Stimulated activated CD8-positive, alpha-beta memory T cell treated with anti-CD3 and anti-CD28 coated beads, Interleukin-12 subunit alpha, Interleukin-12 subunit beta, amount 100 ng/mL, for 1 hour (primary cell): ENCODE measurements at regions not wholly inside any gene's neighbourhood (a gene's known extent, or its start where the extent isn't known, plus 50 kb on each side); places are given as distances from the start of the nearest gene placed in this dataset.

ENCODE experiments used
- DNase-seq: peaks from one replicate; pipeline ENCODE4 v3.0.0-alpha.2; 2020; ENCODE audit warnings: low read depth

DNA sequence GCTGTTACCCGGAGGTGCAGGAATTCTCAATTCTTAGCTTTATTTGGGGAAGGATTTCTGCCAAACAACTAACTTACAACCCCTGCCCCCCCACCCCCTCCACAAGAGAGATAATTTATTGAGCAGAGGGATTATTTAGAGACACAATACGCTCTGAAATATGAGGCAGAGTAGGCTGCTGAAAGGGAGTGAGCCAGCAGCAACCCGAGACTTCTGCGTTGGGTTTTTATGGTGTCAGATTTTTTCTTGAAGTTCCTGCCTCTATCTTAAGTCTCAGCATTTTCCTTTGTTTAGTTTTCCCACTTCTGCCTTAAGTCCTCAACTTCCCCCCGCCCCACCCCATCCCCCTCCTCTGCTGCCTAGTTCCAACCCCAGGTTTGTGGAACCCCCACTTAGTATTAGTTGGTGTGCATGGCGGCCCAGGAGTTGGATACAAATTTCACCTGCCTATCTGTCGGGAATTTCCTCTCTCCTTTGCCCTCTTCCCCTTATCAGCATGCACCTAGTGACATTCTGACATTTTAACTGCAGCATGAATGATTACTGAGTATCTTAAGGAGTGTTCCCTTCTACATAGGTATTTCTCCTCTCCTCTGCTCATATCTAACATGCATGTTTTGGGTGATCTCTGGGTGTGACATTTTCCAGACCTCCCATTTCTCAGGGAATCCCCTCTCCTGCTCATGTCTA is 1635.9 kb upstream of the LRRTM1 start:
- DNase-seq, result no peak

DNA sequence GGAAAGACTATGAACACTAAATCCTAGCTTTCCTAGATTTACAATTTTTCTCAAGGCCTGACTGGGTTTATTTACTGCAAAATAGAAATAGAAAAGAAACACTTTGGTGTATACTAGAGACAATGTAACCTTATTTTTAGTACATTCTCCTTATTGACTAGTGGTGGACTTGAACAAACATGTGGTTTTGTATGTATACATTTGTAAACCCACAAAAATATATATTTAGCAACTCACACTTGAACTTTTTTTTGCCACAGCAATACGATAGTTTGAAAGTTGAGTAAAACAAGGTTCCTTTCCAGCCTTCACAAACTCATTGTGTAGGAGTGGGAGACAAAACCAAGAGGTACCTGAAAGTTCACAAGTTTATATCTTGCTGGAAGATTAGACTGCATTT is 1633.4 kb upstream of the LRRTM1 start:
- no peak for DNase-seq

DNA sequence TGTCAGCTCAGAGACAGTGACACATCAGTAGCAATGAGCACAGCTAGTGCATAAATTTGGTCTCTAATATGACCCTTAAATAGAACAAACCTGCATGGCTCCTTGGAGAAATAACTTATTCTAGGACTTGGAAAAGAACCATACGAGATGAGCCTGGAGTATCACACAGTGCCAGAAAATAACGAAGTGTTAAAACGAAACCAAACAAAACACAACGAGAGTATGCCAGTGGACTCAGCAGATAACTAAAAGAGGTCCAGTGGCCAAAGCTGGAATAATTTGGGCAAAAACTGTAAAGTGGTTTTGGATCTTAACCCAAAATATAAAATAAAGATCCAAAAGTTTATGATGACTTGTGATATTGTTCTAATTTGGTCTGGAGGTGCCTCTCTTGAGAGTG is 1599.0 kb upstream of the LRRTM1 start:
- DNase-seq, result no peak

DNA sequence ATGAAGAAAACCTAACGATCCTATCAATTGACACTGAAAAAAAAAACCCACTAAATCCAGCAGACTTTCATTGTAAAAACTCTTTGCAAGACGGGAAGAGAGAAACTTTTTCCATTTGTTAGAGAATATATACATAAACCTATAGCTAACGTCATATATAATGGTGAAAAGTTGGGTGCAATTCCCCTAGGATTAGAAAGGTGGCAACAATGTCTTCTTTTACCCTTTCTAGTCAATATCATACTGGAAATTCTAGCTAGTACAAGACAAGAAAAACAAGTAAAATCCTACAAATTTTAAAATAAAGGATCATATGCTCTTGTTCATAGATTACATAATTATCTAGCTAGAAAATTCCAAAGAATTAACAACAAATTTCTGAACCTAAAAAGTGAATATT is 1596.5 kb upstream of the LRRTM1 start:
- no peak for DNase-seq

DNA sequence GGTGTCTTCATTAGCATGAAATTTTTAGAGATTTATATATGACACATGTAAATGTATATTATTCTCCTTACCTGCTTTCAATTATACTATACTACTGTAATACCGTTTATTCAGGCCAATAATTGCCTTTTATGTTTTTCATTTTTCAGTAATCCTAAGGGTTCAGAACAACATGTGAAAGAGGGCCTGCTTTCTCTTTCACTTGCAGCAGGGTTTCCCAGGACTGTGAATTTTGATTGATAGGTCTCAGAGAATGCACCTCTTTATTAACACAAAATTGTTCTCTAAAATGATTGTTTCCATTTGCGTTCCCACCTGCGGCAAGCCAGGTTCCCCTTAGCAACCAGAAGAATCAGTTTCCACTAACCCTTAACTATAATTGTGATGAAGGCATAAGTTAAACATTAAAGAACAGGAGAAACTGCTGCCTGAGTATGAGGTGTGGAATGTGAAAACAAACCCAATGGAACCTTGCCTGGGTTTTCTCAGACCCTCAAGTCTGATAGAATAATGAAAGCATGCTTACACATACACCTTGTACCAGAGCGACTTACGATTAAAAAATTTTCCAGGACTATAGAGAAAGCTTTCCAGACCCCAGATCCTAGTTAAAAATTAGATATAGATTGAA is 1591.2 kb upstream of the LRRTM1 start:
- no peak for DNase-seq

DNA sequence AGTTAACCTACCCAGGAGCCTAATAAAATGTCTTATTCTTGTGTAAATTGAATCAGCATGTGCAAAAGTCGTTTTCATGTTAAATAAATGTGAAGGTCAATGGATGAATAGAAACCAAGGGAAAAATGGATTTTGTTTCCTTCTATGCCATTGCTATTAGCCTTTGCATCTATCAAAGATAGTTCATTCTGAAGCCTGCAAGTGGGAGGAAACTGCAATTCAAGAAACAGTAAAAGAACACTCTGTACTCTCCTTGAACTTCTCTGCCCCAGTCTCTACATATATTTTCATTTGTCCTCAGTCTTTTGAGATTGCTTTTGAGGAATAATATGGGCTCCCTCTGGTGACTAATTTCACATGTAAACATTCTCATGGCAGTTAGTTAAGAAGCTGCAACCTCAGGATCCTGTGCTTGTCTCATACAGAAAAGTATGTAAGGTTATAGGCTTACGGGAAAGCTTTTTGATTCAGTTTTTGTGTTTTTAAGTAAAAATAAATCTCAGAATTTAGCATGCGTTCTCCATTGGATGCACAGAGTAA is 1590.0 kb upstream of the LRRTM1 start:
- no peak for DNase-seq

DNA sequence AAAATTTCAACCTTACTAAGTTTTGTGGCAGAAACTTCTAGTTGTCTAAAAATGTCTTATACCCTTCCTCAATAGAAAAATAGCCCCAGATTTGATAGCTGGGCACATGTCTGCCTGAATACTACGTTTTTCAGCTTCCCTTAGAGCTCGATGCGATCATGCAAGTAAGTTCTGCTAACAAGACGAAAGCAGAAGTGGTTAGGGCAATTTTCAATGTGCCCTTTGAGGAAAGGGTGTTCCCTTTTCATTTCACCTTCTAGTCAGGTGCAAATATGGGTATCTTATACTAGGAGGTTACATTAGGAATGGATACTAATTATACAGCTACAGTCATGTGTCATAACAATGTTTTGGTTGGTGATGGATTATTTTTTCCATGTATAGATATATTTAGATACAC is 1572.1 kb upstream of the LRRTM1 start:
- DNase-seq, result no peak

DNA sequence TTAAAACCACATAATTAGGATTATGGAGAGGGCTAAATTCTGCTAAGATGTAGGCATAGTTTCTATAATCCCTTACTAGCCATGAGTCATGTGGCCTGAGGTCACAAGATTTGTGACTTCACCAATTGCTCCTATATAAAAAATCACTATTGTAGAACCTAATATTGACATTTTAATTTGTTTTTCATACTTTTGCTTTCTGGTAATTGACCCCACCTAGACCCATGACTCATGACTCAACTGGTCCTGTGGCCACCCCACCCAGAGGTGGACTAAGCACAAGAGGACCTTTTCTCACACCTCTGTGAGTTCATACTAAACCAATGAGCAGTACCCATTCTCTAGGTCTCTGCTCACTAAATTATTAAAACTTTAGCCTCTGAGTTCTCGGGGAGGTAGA is 1567.5 kb upstream of the LRRTM1 start:
- no peak for DNase-seq

DNA sequence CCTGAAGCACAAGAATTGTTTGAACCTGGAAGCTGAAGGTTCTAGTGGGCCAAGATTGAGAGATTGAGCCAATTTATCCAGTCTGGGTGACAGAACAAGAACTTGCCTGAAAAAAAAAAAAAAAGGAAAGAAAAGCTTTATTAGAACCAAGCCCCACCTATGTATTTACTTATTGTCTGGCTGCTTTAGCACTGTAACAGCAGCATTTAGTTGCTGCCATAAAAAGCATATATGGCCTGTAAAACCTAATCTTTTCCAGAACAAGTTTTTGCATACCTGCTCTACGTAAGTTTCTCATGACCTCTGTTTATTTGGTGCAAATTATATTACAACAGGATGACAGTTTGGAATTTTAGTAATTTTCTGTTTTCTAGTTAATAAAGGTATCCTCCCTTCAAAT is 1565.6 kb upstream of the LRRTM1 start:
- DNase-seq, result no peak

DNA sequence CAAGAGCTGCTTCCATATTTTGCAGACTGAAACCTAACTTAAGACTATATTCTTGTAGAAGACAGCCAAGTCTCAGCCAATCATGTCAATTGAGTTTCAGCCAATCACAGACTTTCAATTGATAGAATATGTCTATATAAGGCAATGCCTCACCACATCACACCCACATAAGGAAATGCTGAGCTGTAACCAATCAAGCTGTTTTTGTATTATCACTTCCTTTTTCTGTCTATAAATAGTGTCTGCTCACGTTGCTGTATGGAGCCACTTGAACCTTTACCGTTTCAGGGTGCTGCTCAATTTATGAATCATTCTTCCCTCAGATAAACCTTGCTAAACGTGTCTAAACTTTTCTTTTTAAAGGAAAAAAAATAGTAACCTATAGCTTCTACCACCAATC is 1554.4 kb upstream of the LRRTM1 start:
- DNase-seq, result no peak

DNA sequence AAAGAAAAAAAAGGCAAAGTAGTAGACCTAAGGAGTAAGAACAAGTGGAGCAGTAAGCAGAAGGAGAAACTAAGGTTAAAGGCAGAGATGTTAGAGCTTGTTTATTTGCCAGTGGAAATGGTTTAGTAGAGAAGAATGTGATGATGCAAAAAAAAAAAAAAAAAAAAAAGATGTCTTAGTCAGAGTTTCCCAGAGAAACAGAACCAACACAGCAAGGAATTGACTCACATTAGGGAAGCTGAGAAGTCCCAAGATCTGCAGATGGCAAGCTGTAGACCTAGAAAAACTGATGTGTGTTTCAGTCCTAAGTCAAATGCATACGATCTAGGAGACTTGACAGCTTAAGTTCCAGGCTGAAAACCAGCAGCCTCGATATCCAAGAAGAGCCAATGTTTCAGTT is 1548.8 kb upstream of the LRRTM1 start:
- DNase-seq, result no peak

DNA sequence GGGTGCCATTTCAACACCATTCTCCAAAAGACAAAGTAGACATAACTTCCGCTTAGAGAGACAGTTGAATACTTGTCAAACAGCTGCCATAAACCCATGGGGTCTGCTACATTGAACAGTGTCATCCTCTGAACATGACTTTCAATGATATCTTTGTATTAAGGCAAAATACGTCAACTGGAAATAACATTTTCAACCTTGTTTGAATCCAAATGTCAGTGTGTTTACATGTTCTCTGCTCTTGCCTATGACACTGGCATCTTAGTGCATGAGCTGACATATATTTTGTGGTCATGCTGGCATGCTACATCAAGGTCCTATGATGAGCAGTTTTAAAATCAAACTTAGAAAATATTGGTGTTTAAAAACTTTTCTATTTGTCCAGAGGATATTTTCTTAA is 1548.1 kb upstream of the LRRTM1 start:
- no peak for DNase-seq

DNA sequence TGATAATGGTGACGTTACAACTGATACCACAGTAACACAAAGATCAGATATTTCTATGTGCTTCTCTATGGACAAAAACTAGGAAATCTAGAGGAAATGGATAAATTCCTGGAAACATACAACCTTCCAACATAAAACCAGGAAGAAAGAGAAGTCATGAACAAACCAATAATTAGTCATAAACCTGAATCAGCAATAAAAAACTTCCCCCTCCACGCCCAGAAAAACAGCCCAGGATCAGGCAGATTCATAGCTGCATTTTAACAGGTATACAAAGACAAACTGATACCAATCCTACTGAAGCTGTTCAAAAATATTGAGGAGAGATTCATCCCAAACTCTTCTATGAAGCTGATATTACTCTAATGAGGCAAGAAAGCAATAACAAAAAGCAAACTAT is 1535.2 kb upstream of the LRRTM1 start:
- no peak for DNase-seq

DNA sequence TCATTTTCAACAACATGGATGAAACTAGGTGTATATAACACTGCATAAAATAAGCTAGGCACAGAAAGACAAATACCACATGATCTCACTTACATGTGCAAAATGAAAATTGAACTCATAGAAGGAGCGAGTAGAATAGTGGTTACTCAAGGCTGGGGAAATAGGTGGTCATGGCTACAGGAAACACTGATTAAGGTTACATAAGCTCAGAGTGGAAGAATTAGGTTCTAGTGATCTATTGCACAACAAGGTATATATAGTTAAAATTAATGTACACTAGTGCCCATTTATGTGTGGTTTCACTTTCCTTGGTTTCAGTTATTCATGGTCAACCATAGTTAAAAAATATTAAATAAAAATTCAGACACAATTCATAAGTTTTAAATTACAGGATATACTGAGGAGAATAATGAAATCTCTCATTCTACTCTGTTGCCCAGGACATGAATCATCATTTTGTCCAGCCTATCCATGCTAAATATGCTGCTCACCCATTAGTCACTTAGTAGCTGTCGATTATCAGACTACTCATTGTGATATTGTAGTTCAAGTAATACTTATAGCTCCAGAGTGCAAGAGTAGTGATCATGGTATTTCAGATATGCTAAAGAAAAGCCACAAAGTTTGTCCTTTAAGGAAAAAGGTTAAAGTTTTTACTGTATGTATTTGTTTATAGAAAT is 1530.9 kb upstream of the LRRTM1 start:
- no peak for DNase-seq

DNA sequence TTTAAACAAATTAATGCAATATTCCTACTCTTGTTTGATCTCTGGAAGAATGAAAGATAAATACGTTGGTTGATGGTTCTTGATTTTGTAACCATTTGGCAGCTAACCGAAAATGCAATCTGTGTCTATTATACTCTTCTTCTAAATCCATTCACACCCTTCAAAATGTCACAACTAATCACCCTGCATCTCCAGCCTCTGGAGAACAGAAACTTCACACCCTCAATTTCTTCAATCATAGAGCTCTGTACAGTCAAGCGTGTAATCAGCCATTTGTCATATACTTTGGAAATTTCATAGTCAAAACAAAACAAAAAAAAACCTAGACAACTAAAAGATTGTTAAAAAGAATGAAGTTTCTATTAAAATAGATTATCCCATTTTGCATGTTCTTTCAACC is 1482.3 kb upstream of the LRRTM1 start:
- no peak for DNase-seq

DNA sequence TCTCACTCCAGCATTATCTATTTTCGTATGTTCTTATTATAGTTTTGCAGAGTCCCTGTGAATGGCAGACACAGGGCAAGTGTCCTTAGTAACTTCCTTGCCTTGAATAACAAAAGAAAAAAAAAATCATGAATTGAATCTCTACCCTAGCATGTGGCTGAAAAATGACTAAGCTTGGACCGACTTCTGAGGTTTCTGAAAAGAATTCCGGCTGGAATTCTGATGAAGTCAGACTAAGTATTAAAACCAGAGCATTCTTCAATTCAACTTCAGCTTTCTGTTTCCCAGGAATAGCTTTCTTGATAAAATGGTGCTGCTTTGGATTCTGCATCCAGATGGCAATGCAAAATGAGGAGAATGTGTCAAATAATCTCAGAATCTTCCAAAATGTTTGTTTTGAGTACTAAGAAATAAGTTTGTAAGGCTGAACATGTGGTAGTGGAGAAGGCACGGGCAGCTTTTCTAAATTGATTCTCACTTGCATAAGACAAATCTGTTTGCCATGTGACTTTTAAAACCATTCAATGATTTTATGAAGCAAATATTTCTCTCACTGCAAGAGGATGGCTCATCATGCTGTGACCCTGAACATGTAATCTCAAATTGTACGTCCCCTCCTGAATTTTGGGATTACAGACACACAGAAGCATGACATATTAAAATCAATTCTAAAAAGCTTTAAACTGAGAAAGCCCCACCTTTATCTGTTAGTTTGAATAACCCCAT is 1462.8 kb upstream of the LRRTM1 start:
- DNase-seq, result no peak

DNA sequence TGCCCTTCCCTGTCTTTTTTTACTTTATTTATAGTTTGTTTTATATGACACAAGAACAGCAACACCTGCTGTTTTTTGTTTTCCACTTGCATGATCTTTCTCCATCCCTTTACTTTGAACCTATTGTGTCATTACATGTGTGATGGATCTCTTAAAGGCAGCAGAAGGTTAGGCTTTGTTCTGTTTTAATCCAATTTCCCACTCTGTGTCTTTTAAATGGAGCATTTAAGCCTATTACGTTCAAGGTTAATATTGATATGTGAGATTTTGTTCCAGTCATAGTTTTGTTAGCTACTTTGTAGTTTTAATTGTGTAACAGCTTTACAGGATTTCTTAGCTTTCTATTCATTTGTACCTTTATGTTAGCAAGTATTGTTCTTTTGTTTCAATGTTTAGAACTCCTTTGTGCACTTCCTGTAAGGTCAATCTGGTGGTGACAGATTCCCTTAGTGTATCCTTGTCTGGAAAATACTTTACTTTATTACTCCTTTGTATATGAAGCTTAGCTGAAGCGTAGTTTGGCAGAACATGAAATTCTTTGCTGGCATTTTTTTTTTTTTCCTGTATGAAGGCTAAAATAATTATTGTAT is 1443.0 kb upstream of the LRRTM1 start:
- DNase-seq, result no peak

DNA sequence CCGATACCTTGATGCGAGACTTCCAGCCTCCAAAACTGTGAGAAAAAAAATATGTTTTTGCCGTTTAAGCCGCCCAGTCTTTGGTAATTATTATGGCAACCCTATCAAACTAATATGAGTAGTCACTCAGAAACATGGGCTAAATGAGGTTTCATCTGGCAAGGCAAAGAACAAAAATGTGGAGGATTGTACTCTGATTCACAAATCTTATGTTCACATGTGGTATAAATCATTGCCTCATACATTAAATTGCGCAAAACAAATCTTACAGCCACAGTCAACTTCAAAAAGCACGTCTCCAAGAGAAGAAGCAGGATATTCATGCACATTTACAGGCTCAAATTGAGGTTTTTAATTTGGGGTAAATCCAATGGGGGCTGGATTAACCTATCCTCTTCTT is 1435.4 kb upstream of the LRRTM1 start:
- no peak for DNase-seq

DNA sequence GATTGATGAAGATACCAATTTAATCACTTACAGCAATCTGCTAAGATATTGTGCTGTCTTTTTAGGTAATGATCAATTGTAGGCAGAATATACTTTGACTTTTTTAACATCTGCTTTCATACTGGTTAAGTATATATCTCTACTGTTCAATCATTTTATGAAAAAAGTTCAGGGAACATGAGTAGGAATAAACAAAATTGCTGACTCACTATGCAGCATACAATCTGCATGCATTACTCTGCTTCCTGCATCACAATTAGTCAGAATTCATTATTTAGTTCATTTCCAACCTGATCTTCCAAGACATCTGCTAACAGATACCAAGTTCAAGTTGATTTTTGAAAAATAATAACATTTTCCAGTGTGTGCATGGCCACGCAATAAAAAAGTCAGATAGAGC is 1430.4 kb upstream of the LRRTM1 start:
- no peak for DNase-seq

DNA sequence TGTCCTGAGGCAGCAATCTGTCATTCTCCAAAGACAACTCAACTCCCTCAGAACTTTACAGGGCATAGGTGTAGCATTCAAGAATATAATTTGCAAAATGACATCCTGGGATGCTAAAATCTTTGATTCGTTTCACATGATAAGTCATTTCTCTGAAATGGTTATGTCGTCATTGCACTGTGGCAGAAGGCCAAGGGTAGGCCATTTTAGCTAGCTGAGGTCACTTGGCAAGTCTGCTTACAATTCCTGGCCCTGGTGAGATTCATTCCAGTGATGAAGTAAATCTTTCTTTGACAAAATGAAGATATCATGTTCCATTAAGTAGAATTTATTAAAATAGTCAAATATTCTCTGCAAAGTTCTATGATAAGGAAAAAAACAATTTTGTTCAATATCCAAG is 1410.3 kb upstream of the LRRTM1 start:
- no peak for DNase-seq

DNA sequence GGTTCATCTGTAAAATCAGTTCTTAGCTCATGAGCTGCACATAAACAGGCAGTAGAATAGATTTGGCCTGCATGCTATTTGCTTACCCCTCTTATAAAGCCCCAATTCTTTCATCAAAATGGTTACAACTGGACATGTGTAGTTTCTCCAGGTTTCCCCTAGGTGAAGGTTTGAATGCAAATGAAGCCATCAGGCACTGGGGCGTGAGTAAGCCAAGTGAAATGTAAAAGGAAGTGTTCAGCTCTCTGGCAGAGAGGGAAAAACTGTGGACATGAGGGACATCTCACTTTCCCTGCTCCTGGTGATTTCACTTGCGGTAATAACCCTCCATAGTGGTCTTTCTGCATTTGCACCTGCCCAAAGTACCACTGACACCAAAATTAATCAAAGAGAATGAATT is 1402.3 kb upstream of the LRRTM1 start:
- DNase-seq, result no peak

DNA sequence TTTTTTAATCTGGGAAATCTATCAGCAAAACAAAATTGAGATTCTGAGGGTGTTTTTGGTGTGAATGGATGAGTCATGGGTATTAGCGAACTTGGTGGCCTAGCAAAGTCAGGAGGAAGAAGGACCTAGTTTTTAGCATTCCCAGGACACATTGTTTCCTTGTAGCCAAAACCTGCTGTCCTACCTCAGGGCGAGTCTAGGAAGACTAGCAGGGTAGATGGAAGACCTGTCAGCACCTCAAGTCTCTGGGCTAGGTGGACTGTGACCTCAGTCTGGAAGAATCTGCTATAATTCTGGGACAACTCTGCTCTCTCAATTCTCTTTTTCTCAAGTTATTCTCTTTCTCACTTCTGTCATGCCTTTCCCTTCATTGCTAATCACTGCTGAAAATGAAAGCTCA is 1399.3 kb upstream of the LRRTM1 start:
- no peak for DNase-seq
